NCI-H510A treated with DMSO at 0.1 percent for 48 hours (cell line): ENCODE measurements at regions not wholly inside any gene's neighbourhood (a gene's known extent, or its start where the extent isn't known, plus 50 kb on each side); places are given as distances from the start of the nearest gene placed in this dataset.
"Not testable (repeated sequence)": the region's sequence is repeated elsewhere in the genome, so short reads cannot be mapped to it uniquely, and the experiment has no call there.

Experiments used
- DNase-seq: peaks from one replicate; lab custom pipeline; 2025; lab: John Stamatoyannopoulos, UW

DNA sequence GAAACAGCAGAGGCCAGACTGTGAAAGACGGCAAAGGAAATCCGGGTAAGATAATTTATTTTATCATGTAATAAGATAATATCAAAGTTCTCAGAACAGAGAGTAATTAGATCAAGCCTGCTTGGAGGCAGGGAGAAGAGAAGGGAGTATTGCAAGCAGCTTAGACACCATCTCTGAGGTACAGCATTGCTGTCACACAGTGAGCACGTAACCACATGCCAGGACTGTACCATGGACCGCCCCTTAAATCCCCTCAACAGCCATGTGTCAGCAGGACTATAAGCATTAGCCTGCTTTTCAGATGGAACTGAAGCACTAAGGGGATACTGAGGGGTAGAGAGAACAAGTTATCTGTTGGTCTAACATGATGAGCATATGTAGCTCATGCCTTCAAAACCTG, 141.5 kb downstream of the C6orf118 start:
- no peak for DNase-seq

- no peak for DNase-seq
Measured at GRCh38 chr6:165167311-165167710, 142.1 kb downstream of the C6orf118 start.

DNA sequence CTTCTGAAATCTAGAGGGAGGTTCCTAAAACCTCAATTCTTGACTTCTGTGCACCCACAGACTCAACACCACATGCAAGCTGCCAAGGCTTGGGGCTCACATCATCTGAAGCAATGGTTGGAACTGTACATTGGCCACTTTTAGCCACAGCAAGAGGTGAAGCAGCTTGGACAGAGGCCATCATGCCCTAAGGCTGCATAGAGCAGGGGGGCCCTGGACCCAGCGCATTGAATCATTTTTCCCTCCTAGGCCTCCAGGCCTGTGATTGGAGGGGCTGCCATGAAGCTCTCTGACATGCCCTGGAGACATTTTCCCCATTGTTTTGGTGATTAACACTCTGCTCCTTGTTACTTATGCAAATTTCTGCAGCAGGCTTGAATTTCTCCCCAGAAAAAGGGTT, 145.9 kb downstream of the C6orf118 start:
- DNase-seq, result no peak

GRCh38 chr6:165159460-165159859, 149.9 kb downstream of the C6orf118 start:
- no peak for DNase-seq

GRCh38 chr6:165146456-165146855, 162.9 kb downstream of the C6orf118 start:
- no peak for DNase-seq

DNA sequence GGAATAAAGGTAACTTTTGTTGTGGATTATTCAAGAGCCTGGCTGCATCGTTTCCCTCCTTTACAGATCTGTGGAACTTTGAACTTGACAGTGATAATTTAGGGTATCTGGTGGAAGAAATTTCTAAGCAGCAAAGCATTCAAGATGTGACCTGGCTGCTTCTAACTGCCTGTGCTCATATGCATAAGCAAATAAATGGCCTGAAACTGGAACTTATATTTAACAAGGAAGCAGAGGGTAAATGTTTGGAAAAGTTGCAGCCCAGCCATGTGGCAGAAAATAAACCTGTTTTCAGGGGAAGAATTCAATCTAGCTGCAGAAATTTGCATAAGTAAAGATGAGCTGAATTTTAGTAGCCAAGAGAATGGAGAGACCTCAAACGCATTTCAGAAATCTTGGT, 173.5 kb downstream of the C6orf118 start:
- no peak for DNase-seq

DNA sequence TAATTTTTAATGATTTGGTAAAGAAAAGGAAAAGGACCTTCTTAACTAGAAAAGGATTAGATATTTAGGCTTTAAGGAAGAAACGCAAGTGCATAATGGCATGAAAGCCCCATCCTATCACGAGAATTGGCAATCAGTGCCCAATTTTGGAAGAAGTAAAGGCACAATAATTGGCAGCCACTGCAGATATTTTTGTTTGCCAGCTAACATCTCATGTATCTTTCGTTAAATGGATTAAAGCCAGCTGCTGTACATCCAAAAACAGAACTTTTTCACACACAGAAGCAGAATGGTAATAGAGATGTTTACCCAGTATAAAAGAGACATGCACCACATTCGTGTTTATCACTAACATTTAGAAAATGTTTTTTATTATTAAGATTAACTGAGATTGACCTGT, 180.3 kb downstream of the C6orf118 start:
- no peak for DNase-seq

GRCh38 chr6:165127743-165128142, 181.7 kb downstream of the C6orf118 start:
- not testable (repeated sequence) for DNase-seq

DNA sequence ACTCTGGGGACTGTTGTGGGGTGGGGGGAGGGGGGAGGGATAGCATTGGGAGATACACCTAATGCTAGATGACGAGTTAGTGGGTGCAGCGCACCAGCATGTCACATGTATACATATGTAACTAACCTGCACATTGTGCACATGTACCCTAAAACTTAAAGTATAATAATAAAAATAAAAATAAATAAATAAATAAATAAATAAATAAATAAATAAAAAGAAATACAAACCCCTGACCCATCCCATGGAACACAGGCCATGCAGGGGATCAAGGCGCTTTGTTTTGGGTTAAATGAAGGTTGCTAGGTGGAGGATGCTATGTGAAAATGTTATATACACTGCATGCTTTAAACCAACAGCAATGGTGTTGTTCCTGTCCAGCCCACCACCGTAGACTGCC, 184.7 kb downstream of the C6orf118 start:
- not testable (repeated sequence) for DNase-seq

DNA sequence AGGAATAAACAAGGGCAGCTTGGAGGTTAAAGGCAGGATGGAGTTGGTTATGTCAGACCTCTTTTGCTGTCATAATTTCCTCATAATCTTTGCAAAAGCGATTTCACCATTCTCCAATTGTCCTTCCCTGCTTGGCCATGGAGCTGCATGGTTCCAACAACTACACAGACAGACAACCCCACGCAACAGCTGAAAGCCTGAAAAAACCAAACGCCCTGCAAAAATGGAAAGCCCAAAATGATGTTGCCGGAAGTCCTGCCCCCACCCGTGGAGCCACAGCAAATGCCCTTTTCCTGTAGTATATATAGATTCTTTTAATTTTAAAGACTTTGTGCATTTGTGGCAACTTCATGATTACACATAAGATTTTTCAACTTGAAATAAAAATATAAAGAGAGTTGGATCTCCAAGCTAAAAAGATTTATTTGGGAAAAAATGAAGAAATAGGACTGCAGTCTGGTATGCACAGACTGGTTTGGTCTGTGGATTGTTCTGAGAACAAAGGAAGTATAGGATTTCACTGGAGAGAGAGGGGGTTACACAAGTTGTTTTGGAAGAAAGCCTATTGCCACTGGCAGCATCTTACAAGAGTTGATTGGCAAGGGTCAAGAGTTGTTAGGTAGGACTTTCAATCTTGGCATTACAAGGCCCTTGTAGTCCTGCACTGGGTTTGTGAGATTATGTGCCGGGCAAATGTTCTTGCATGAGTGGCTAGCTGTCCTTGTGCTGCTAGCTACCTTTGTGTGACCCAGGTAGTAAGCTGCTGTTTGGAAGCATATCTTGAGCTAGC, 190.0 kb downstream of the C6orf118 start:
- no peak for DNase-seq

GRCh38 chr6:165118736-165119135, 190.7 kb downstream of the C6orf118 start:
- DNase-seq, result no peak

DNA sequence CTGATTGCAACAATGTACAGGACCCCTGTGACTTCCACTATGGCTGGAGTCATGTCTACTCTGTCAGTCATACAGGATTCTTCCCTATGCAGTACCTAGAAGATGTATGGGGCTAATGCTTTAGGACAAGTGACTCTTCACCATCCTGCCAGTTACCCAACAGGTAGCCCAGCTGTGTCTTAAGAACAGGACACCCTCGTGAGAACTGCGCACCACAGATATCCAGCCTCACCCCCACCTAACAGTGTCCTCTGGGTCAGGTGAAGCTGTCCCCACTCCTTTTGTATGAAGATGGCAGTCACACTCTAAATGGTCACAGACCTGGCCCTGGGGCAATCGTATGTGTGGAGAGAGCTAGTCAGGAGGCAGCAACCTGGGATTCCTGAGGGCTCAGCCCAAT, 191.6 kb downstream of the C6orf118 start:
- DNase-seq, result no peak

DNA sequence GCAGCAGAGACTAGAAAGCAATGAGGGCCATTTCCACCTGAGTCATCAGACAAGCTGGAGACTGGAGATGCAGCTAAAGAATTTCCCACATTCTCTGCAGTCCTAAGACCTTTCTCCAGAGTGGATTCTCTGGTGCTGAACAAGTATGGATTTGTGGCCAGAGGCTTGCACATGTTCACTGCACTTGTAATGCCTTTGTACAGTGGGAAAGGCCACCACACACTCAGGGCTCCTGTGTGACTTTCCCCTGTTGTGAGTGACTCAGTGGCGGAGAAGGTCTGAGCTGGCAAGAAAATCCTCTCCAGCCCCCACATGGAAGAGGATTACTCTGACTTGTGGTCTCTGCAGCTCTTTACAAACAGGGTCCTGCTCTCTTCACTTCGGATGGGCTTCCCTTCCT, 192.3 kb downstream of the C6orf118 start:
- DNase-seq, result no peak

GRCh38 chr6:165110860-165111259, 198.5 kb downstream of the C6orf118 start:
- no peak for DNase-seq

- DNase-seq, result no peak
Measured at GRCh38 chr6:165109011-165109410, 200.4 kb downstream of the C6orf118 start.

DNA sequence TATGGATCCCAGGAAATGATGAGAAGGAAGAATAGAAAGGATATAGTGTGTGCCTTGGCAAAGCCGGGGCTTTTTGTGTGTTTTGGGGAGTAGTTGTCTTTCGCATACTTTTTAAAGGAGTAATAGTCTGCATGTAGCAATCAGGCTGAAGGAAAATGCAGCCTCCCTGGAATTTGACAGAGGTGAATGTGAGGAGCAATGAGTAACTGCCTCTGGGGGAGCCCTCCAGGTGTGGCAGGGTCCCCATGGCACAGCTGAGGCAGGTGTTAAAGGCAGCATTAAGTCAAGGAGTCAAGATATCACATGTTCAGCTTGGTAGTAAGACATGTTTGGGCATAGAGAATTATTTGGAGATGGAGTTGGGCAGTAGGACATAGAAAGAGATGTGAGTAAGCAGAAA, 203.1 kb downstream of the C6orf118 start:
- DNase-seq, result no peak

- no peak for DNase-seq
Measured at GRCh38 chr6:165098165-165098564, 211.2 kb downstream of the C6orf118 start.

DNA sequence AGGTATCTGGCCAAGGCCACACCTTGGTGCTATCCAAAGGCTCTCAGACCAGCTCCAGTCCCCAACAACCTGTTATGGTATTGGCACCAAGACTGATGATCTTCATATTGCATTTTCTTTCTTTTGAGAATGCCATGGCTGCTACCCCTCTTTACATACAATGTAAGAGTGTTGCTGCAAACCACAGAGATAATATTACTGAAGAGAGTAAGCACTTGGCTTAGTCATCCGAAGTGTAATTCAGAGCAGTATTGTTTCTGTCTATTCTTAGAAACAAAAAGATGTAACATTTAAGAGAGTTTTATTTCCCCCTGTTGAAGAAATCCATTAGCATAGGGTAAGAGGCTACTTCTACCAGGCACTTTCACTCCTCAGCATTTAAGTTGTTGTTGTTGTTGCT, 212.5 kb downstream of the C6orf118 start:
- DNase-seq, result no peak

DNA sequence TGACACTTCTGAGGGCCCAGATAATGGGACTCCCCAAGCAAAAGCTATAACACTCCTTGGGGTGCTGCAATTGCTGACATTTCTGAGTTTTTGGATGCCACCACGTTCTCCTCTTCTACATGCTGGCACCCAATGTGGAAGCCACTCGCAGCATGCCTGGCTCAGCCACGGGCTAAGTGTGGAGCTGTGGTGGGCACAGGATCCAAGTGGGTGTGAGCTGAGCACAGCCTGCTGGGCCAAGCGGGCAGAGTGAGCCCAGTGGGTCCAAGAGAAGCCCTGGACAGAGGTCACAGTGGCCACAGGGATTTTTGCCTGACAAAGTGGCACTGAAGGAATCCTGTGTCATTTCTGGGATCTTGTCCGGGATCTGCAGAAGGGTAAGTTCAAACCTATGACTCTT, 213.2 kb downstream of the C6orf118 start:
- no peak for DNase-seq

DNA sequence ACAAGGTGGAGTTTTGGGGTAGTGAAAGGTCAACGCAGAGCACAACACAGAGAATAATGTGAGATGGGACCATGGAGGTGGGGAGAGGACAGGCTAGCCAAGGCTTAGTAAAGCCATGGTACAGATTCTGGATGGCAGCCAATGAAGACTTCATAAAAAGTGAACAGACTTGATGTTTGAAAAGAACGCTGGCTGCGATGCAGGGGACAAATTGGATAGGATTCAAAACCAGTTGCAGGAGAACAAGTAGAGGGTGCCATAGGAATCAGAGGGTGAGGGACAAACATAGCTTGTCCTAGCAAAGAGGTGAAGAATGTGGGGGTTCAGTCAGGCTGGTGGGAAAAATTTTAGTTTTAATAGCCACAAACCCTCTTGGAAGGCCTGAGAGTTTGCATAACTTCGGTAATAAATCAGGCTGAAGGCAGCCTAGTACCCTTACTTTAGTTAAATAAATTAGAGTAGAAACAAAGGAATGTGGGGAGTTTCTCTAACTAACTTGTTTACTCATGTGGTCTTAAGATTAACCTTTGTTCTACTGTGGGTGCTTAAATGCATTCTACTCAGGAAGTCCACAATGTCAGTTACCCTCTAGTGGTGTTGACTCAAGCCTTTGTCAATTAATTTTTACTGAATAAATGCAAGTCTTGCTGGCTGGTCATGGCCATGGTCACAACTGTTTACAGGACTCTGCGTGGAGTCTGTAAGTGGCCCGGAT, 216.4 kb downstream of the C6orf118 start:
- DNase-seq, result no peak

- no peak for DNase-seq
Measured at GRCh38 chr6:165091121-165091785, 218.2 kb downstream of the C6orf118 start.

DNA sequence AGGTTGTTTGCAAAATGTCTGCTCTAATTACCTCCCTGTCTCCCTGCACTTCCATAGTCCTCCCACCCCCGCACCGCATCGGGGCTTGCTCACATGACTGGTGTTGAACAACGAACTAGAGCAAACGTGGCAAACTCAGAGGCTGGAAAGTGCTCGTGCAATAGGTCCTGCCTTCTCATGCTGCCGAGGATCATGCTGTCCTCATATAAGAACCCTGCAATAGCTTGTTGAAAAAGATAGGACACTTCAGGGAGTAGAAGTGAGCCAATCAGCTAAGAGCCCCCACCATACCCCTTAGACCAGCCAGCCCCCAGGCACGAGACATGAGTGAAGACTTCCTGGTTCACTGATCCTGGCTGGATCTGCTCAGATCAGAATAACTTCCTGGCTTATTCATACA, 219.2 kb downstream of the C6orf118 start:
- DNase-seq, result no peak

DNA sequence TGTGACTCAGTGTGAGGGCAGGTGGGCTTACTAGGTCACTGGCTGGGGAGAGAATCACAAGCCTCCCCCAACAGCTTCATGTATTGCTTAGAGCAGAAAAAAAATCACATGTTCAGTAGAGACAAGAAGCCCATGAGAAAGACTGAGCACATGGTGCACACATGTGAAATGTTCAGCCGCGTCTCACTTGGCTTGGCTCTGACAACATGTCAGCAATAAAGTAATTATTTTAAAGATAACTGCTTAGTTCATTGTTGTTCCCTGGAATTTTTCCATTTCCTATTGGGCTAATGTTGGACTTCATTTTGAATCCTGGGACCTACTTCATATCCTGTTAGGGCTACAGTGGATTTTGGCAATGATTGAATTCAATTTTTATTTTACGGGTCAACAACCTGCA, 222.6 kb downstream of the C6orf118 start:
- no peak for DNase-seq
